ENCODE measurements at regions not wholly inside any gene's neighbourhood (a gene's known extent, or its start where the extent isn't known, plus 50 kb on each side); places are given as distances from the start of the nearest gene placed in this dataset.

GRCh38 chr14:83741269-83741668 lies 1788.7 kb upstream of the FLRT2 start:
- DNase-seq = no peak
- no TSS peak for BruUV-seq (replicated peaks)
- TF ChIP-seq, protein P1, sequence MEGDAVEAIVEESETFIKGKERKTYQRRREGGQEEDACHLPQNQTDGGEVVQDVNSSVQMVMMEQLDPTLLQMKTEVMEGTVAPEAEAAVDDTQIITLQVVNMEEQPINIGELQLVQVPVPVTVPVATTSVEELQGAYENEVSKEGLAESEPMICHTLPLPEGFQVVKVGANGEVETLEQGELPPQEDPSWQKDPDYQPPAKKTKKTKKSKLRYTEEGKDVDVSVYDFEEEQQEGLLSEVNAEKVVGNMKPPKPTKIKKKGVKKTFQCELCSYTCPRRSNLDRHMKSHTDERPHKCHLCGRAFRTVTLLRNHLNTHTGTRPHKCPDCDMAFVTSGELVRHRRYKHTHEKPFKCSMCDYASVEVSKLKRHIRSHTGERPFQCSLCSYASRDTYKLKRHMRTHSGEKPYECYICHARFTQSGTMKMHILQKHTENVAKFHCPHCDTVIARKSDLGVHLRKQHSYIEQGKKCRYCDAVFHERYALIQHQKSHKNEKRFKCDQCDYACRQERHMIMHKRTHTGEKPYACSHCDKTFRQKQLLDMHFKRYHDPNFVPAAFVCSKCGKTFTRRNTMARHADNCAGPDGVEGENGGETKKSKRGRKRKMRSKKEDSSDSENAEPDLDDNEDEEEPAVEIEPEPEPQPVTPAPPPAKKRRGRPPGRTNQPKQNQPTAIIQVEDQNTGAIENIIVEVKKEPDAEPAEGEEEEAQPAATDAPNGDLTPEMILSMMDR (IDR thresholded peaks at IDR 0.05; ENCODE audit: insufficient read depth in 1 of 2, low read depth in 1 of 2, low read length in 1 of 2, severe bottlenecking in 1 of 2, unreplicated experiment in 1 of 2) = no peak

DNA sequence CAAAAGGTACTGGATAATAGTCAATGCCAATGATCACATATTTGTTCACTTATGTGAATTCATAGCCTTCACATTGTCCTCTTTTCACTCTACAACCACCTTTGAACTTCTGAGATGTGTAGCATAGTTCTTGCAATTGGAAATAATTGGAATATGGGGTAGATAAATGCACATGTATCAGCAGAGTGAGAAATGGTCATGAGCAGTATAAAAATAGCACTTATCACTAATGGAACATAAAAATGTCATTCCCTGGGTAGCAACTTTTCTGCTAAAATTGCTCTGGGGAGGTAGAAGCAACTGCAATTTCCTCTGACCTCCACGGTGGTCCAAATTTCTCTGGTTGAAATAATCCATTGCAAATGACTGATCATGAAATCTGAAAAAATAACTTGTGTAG lies 1785.7 kb upstream of the FLRT2 start:
- Mint-ChIP-seq H3K27me3 (ENCODE audit: insufficient read depth, unreplicated experiment) (peaks cover 3% of the 10 kb centered on the region), H3K9me3 (ENCODE audit: unreplicated experiment) (no peaks in the 10 kb centered on the region), H3K36me3 (ENCODE audit: insufficient read depth, unreplicated experiment) (no peaks in the 10 kb centered on the region), H3K4me1 (ENCODE audit: low read depth, unreplicated experiment) (no peaks in the 10 kb centered on the region), H3K27ac (ENCODE audit: unreplicated experiment) (no peak overlapping the region), H3K4me3 (ENCODE audit: unreplicated experiment) (no peak overlapping the region)
- Histone ChIP-seq H3K27me3 (replicated peaks; ENCODE audit: control insufficient read depth, insufficient read depth, low read length) (no peaks in the 10 kb centered on the region), H3K4me3 (ENCODE audit: low read depth, low read length) (no peak overlapping the region), H3K4me1 (no peaks in the 10 kb centered on the region), H3K36me3 (ENCODE audit: control insufficient read depth, insufficient read depth, low read length) (no peaks in the 10 kb centered on the region), H3K9me3 (no peaks in the 10 kb centered on the region)
- CTCF ChIA-PET = no interaction called here
- no peak for DNase-seq
- intact Hi-C loops (cut with micrococcal nuclease; ENCODE audit: unreplicated experiment) = no loop called here
- no TSS peak for BruUV-seq (replicated peaks)
- POLR2A ChIA-PET = no interaction called here
- TF ChIP-seq, protein P1 (IDR thresholded peaks at IDR 0.05; ENCODE audit: insufficient read depth in 1 of 2, low read depth in 1 of 2, low read length in 1 of 2, severe bottlenecking in 1 of 2, unreplicated experiment in 1 of 2) = no peak

More at GRCh38 chr14:83741269-83741668, 1788.7 kb upstream of the FLRT2 start:
- no peaks in the 10 kb centered on the region for H3K36me3 ChIP-seq (ENCODE audit: control insufficient read depth, insufficient read depth, low read length)
- intact Hi-C loops (cut with micrococcal nuclease; ENCODE audit: unreplicated experiment) = no loop called here
- ChIA-PET POLR2A (no interaction called here), CTCF (no interaction called here)
- Mint-ChIP-seq H3K27me3 (ENCODE audit: insufficient read depth, unreplicated experiment) (peaks cover 3% of the 10 kb centered on the region), H3K4me1 (ENCODE audit: low read depth, unreplicated experiment) (no peaks in the 10 kb centered on the region), H3K27ac (ENCODE audit: unreplicated experiment) (no peak overlapping the region), H3K9me3 (ENCODE audit: unreplicated experiment) (no peaks in the 10 kb centered on the region), H3K4me3 (ENCODE audit: unreplicated experiment) (no peak overlapping the region), H3K36me3 (ENCODE audit: insufficient read depth, unreplicated experiment) (no peaks in the 10 kb centered on the region)
- no peak overlapping the region for H3K4me3 ChIP-seq (ENCODE audit: low read depth, low read length)
- H3K27me3 ChIP-seq (replicated peaks; ENCODE audit: control insufficient read depth, insufficient read depth, low read length) = no peaks in the 10 kb centered on the region
- no peaks in the 10 kb centered on the region for H3K4me1 ChIP-seq
- no peaks in the 10 kb centered on the region for H3K9me3 ChIP-seq

DNA sequence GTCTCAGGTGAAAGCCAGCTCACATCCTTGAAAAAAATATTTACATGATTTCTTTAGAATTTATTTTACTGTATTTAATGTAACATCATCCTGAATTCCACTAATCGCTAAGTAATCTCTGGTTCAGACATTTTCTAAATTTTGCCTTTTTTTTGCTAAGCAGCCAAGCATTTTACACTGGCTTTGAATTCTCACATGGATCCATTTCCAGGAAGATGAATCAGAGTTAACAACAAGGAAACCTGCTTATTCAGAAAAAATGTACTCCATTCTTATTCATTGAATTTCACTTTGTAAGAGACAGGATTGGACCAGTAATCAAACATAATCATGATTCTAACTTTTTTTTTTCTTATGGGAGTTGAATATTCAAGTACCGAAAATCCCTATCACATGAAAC lies 1785.1 kb upstream of the FLRT2 start:
- Histone ChIP-seq H3K9me3 (no peaks in the 10 kb centered on the region), H3K4me3 (ENCODE audit: low read depth, low read length) (no peak overlapping the region), H3K27me3 (replicated peaks; ENCODE audit: control insufficient read depth, insufficient read depth, low read length) (no peaks in the 10 kb centered on the region), H3K4me1 (no peaks in the 10 kb centered on the region), H3K36me3 (ENCODE audit: control insufficient read depth, insufficient read depth, low read length) (no peaks in the 10 kb centered on the region)
- Mint-ChIP-seq H3K27ac (ENCODE audit: unreplicated experiment) (no peak overlapping the region), H3K27me3 (ENCODE audit: insufficient read depth, unreplicated experiment) (peaks cover 3% of the 10 kb centered on the region), H3K4me1 (ENCODE audit: low read depth, unreplicated experiment) (no peaks in the 10 kb centered on the region), H3K4me3 (ENCODE audit: unreplicated experiment) (no peak overlapping the region), H3K36me3 (ENCODE audit: insufficient read depth, unreplicated experiment) (no peaks in the 10 kb centered on the region), H3K9me3 (ENCODE audit: unreplicated experiment) (no peaks in the 10 kb centered on the region)
- ChIA-PET CTCF (no interaction called here), POLR2A (no interaction called here)
- no TSS peak for BruUV-seq (replicated peaks)
- no peak for DNase-seq
- TF ChIP-seq, protein P1 (IDR thresholded peaks at IDR 0.05; ENCODE audit: insufficient read depth in 1 of 2, low read depth in 1 of 2, low read length in 1 of 2, severe bottlenecking in 1 of 2, unreplicated experiment in 1 of 2) = no peak
- intact Hi-C loops (cut with micrococcal nuclease; ENCODE audit: unreplicated experiment) = no loop called here

All from Caco-2 (cell line).